H9 (cell line): ENCODE measurements at regions not wholly inside any gene's neighbourhood (a gene's known extent, or its start where the extent isn't known, plus 50 kb on each side); places are given as distances from the start of the nearest gene placed in this dataset.
A peak's percentile ranks its signal among the peaks of the same experiment; 100 is the strongest.

ENCODE experiments used
- DNase-seq: peaks from one replicate; pipeline ENCODE4 v3.0.0-alpha.2; 2017
- H2AFZ ChIP-seq: one replicate; pipeline ENCODE4 v1.6.1; 2013; ENCODE audit warnings: mild to moderate bottlenecking, low read length, control low read depth, moderate library complexity
- H2AK5ac ChIP-seq: 2 replicates; pipeline ENCODE4 v1.6.1; 2013; ENCODE audit warnings: low read length, control low read depth, mixed read lengths; ENCODE audit not compliant: insufficient read length
- H2BK120ac ChIP-seq: one replicate; pipeline ENCODE4 v1.6.1; 2013; ENCODE audit warnings: low read depth, mild to moderate bottlenecking, low read length, control low read depth, inconsistent platforms; ENCODE audit not compliant: poor library complexity, severe bottlenecking
- H2BK12ac ChIP-seq: 2 replicates; pipeline ENCODE4 v1.6.1; 2013; ENCODE audit warnings: low read length, control low read depth, mixed read lengths, low read depth; ENCODE audit not compliant: insufficient read length
- H2BK15ac ChIP-seq: 2 replicates; pipeline ENCODE4 v1.6.1; 2013; ENCODE audit warnings: low read depth, low read length, control low read depth
- H2BK20ac ChIP-seq: one replicate; pipeline ENCODE4 v1.6.1; 2013; ENCODE audit warnings: low read depth, mild to moderate bottlenecking, low read length, control low read depth, inconsistent platforms; ENCODE audit not compliant: poor library complexity, severe bottlenecking
- H2BK5ac ChIP-seq: 2 replicates; pipeline ENCODE4 v1.6.1; 2013; ENCODE audit warnings: low read length, control low read depth, mixed read lengths; ENCODE audit not compliant: insufficient read length
- H3K14ac ChIP-seq: 2 replicates; pipeline ENCODE4 v1.6.1; 2013; ENCODE audit warnings: low read length, control low read depth; ENCODE audit not compliant: insufficient read depth
- H3K18ac ChIP-seq: 2 replicates; pipeline ENCODE4 v1.6.1; 2013; ENCODE audit warnings: low read depth, mild to moderate bottlenecking, mixed read lengths, low read length, control low read depth; ENCODE audit not compliant: insufficient read length
- H3K23ac ChIP-seq: 2 replicates; pipeline ENCODE4 v1.6.1; 2013; ENCODE audit warnings: low read length, control low read depth, mixed read lengths, low read depth; ENCODE audit not compliant: insufficient read length
- H3K23me2 ChIP-seq: 2 replicates; pipeline ENCODE4 v1.6.1; 2013; ENCODE audit warnings: low read depth, mild to moderate bottlenecking, mixed read lengths, low read length, control low read depth; ENCODE audit not compliant: insufficient read length, poor library complexity, severe bottlenecking
- H3K27ac ChIP-seq: 2 replicates; pipeline ENCODE4 v1.5.1; 2013; ENCODE audit warnings: low read length, control low read depth, mixed read lengths, low read depth; ENCODE audit not compliant: insufficient read length
- H3K27me3 ChIP-seq: 2 replicates; pipeline ENCODE4 v1.6.1; 2013; ENCODE audit warnings: low read length, control low read depth, inconsistent platforms; ENCODE audit not compliant: insufficient read depth
- H3K4ac ChIP-seq: 2 replicates; pipeline ENCODE4 v1.6.1; 2013; ENCODE audit warnings: low read depth, mild to moderate bottlenecking, control low read depth, inconsistent platforms, low read length, moderate library complexity
- H3K4me1 ChIP-seq: 2 replicates; pipeline ENCODE4 v1.6.1; 2013; ENCODE audit warnings: low read length, control low read depth, inconsistent platforms; ENCODE audit not compliant: insufficient read depth
- H3K4me2 ChIP-seq: 2 replicates; pipeline ENCODE4 v1.6.1; 2013; ENCODE audit warnings: low read length, control low read depth, mixed read lengths; ENCODE audit not compliant: insufficient read length, insufficient read depth
- H3K56ac ChIP-seq: 2 replicates; pipeline ENCODE4 v1.6.1; 2013; ENCODE audit warnings: low read depth, mild to moderate bottlenecking, mixed read lengths, low read length, control low read depth; ENCODE audit not compliant: insufficient read length
- H3K79me1 ChIP-seq: 2 replicates; pipeline ENCODE4 v1.6.1; 2013; ENCODE audit warnings: low read depth, mild to moderate bottlenecking, moderate library complexity, low read length, control low read depth, inconsistent platforms; ENCODE audit not compliant: insufficient read depth, poor library complexity, severe bottlenecking
- H3K79me2 ChIP-seq: 2 replicates; pipeline ENCODE4 v1.6.1; 2013; ENCODE audit warnings: low read length, control low read depth, inconsistent platforms; ENCODE audit not compliant: insufficient read depth
- H3K9ac ChIP-seq: 2 replicates; pipeline ENCODE4 v1.6.1; 2013; ENCODE audit warnings: low read length, control low read depth, mixed read lengths; ENCODE audit not compliant: insufficient read length; ENCODE audit errors: extremely low read depth
- H3K9me3 ChIP-seq: one replicate; pipeline ENCODE4 v1.6.1; 2013; ENCODE audit warnings: low read depth, low read length, inconsistent platforms; ENCODE audit not compliant: control insufficient read depth
- H3T11ph ChIP-seq: one replicate; pipeline ENCODE4 v1.6.1; 2013; ENCODE audit warnings: mild to moderate bottlenecking, low read length, control low read depth, inconsistent platforms
- H4K20me1 ChIP-seq: one replicate; pipeline ENCODE4 v1.6.1; 2013; ENCODE audit not compliant: control insufficient read depth, insufficient read length, insufficient read depth
- H4K5ac ChIP-seq: 2 replicates; pipeline ENCODE4 v1.6.1; 2013; ENCODE audit warnings: low read depth, mild to moderate bottlenecking, mixed read lengths, low read length, control low read depth; ENCODE audit not compliant: insufficient read length
- H4K8ac ChIP-seq: replicated peaks from 2 replicates; pipeline ENCODE4 v1.6.1; 2013; ENCODE audit warnings: low read length, control low read depth, mixed read lengths, low read depth; ENCODE audit not compliant: insufficient read length
- H4K91ac ChIP-seq: 2 replicates; pipeline ENCODE4 v1.6.1; 2013; ENCODE audit warnings: low read depth, mild to moderate bottlenecking, moderate library complexity, mixed read lengths, low read length, control low read depth; ENCODE audit not compliant: insufficient read length
- H3K27ac Mint-ChIP-seq, 3 experiments: 2 replicates in 2 of 3; 3 replicates in 1 of 3; pipeline ENCODE4 v1.8.0; 2020 to 2021; ENCODE audit warnings: mixed read lengths in 3 of 3, mild to moderate bottlenecking in 1 of 3, moderate library complexity in 1 of 3
- H3K27me3 Mint-ChIP-seq: 2 replicates; pipeline ENCODE4 v1.8.0; 2021; ENCODE audit warnings: low read depth, mild to moderate bottlenecking, moderate library complexity, mixed read lengths
- H3K36me3 Mint-ChIP-seq, 3 experiments: 2 replicates in 2 of 3; 3 replicates in 1 of 3; pipeline ENCODE4 v1.8.0; 2020 to 2021; ENCODE audit warnings: low read depth in 3 of 3, mixed read lengths in 3 of 3; ENCODE audit not compliant: insufficient read depth in 1 of 3
- H3K4me1 Mint-ChIP-seq, 2 experiments: 2 replicates each; pipeline ENCODE4 v1.8.0; 2020; ENCODE audit warnings: mixed read lengths in 2 of 2
- H3K4me3 Mint-ChIP-seq, 2 experiments: 2 replicates in 1 of 2; 3 replicates in 1 of 2; pipeline ENCODE4 v1.8.0; 2020 to 2021; ENCODE audit warnings: mild to moderate bottlenecking in 2 of 2, mixed read lengths in 2 of 2, moderate library complexity in 1 of 2
- H3K9me3 Mint-ChIP-seq, 2 experiments: 2 replicates in 1 of 2; 3 replicates in 1 of 2; pipeline ENCODE4 v1.8.0; 2020; ENCODE audit warnings: mild to moderate bottlenecking in 2 of 2, mixed read lengths in 2 of 2, moderate library complexity in 1 of 2
- WGBS: extraction: QIAGEN DNeasy Blood & Tissue Kit; methylation state at CpG from one replicate; pipeline ENCODE4 v1.1.7; 2013; ENCODE audit warnings: missing lambda C conversion rate, low lambda C conversion rate, mixed read lengths; ENCODE audit not compliant: insufficient read length; ENCODE audit errors: extremely low coverage; 5-methylcytosine and 5-hydroxymethylcytosine counted together
- TF ChIP-seq, protein P1 (sequence below): fragments of 200-600 bp; sonication (generic); conservative IDR thresholded peaks from 3 replicates; pipeline ENCODE4 v1.8.0; 2021; ENCODE audit warnings: antibody characterized with exemption, mild to moderate bottlenecking

DNA sequence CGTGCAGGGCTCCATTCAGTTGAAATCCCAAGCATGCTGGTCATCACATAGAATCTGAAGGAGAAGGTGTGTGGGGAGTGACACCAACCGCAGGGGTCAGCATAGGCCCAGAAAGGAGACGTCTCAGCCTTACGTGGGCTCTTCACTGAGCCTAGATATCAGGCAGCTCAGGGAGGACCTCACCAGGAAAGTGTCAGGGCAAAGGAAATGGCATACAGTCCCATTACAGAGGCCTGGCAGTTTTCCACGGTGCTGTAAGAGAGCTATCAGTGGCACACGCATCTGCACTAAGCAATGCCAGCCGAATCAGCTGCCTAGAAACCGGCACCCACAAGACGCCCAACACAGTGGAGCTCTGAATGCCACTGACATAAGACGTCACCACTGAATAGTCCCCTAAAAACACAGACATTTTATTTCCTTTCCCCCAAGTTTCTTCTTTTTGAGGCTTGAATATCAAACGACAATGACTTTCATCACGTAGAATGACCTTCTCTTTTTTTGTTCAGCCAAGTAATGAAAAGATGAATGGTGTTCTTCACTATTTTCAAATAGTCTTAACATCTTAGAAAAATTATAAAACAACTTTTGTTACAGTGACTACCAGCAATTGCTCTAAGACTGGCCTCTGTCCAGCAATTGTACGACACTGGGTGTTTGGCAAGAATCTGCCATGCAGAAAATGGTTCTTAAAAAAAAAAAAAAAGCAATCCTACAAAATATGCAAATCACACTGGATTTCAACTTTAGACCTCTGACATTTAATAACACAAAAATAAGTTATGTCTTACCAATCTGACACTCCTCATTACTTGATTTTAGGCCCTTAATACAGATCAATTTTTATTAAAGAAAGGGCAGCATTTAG lies 88.9 kb upstream of the FOXQ1 start:
- H3K56ac ChIP-seq, result no peak overlapping the region
- H4K8ac ChIP-seq, result no peak overlapping the region
- H2BK12ac ChIP-seq, result no peak overlapping the region
- Mint-ChIP-seq H3K4me1 (peaks cover 0 to 9% of the 10 kb centered on the region in 2 experiments; a peak in 2 of 4 replicates), H3K27ac (no peak overlapping the region), H3K36me3 (no peaks in the 10 kb centered on the region), H3K4me3 (no peak overlapping the region; a peak in 1 of 5 replicates), H3K27me3 (peaks cover 3% of the 10 kb centered on the region), H3K9me3 (no peaks in the 10 kb centered on the region)
- H3K27me3 ChIP-seq, result no peaks in the 10 kb centered on the region
- no peak overlapping the region for H3K23ac ChIP-seq
- no peak overlapping the region for H3K27ac ChIP-seq
- DNase-seq, result no peak
- no peak overlapping the region for H2AFZ ChIP-seq
- no peak overlapping the region for H2BK20ac ChIP-seq
- H3K23me2 ChIP-seq, result no peaks in the 10 kb centered on the region
- no peak overlapping the region for H2BK5ac ChIP-seq
- no peak overlapping the region for H2BK120ac ChIP-seq
- no peak overlapping the region for H3K14ac ChIP-seq
- H3K4me2 ChIP-seq, result no peak overlapping the region
- no peak overlapping the region for H3K9ac ChIP-seq
- no peaks in the 10 kb centered on the region for H3K4me1 ChIP-seq
- H2AK5ac ChIP-seq, result no peak overlapping the region
- no peaks in the 10 kb centered on the region for H3K79me1 ChIP-seq
- H3T11ph ChIP-seq, result no peak overlapping the region
- H3K18ac ChIP-seq, result no peak overlapping the region
- no peak overlapping the region for H4K5ac ChIP-seq
- no peaks in the 10 kb centered on the region for H3K9me3 ChIP-seq
- H2BK15ac ChIP-seq, result no peak overlapping the region
- no peaks in the 10 kb centered on the region for H4K20me1 ChIP-seq
- no CpG with 5 or more reads among the region's 13 CpGs for WGBS
- TF ChIP-seq, protein P1, sequence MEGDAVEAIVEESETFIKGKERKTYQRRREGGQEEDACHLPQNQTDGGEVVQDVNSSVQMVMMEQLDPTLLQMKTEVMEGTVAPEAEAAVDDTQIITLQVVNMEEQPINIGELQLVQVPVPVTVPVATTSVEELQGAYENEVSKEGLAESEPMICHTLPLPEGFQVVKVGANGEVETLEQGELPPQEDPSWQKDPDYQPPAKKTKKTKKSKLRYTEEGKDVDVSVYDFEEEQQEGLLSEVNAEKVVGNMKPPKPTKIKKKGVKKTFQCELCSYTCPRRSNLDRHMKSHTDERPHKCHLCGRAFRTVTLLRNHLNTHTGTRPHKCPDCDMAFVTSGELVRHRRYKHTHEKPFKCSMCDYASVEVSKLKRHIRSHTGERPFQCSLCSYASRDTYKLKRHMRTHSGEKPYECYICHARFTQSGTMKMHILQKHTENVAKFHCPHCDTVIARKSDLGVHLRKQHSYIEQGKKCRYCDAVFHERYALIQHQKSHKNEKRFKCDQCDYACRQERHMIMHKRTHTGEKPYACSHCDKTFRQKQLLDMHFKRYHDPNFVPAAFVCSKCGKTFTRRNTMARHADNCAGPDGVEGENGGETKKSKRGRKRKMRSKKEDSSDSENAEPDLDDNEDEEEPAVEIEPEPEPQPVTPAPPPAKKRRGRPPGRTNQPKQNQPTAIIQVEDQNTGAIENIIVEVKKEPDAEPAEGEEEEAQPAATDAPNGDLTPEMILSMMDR, result 0 out of 3 replicates have a peak, but pooled peaks have one; percentile 10
- H3K4ac ChIP-seq, result no peak overlapping the region
- H3K79me2 ChIP-seq, result no peaks in the 10 kb centered on the region
- no peak overlapping the region for H4K91ac ChIP-seq
